ENCODE measurements at regions not wholly inside any gene's neighbourhood (a gene's known extent, or its start where the extent isn't known, plus 50 kb on each side); places are given as distances from the start of the nearest gene placed in this dataset.
"Not testable (repeated sequence)": the region's sequence is repeated elsewhere in the genome, so short reads cannot be mapped to it uniquely, and the experiment has no call there.

DNA sequence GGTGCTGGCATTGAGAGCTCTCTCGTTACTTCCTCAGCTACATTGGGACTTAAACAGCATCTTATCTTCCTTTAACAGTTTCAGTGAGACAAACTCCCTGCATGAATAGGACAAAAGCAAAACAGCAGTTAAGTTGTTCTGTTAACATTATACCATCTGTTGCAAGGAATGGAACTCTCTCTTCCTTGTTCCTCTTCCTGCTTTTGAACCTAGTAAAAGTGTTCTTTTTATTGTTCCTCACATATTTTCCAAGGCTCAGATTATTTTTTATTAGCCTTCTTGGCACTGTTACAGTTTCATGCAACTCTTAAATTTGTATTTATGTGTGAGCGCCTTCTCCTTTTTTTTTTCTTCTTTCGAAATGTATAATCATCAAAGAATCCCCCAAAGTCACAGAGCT, 202.6 kb upstream of the UFM1 start:
- DNase-seq, result no peak

DNA sequence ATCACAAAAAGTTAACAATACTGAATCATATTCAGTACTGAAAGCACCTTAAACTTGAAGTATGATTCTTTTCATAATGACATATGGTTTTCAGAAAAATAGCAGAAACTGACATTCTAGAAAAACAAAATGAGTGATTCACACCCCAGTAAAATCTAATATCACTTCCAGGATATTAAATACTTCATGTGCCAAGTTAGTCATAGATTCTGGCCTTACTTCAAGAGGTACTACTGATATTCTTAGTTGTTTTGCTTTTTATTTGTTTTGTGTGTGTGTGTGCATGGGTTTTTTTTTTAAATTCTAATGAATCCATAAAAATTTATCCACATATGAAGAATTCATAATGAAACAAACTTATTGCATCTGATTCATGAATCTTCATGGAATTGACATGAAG, 207.9 kb upstream of the UFM1 start:
- no peak for DNase-seq

DNA sequence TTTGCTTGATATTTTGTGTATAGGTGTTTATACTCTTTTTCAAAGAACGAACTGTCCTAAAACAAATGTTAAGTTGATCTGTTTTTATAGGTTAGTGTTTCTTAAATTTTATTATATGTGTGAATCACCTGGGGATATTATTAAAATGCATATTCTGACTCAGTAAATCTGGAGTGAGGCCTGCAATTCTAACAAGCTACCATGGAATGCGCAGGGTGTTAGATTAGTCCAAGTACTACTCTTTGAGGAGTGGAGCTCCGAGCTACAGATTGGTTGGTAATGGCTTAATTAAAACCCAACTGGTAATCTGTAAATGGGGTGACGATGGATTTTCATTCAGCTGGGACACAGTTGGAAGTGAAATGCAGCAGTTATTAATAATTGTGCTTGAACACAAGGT, 214.1 kb upstream of the UFM1 start:
- DNase-seq, result no peak

DNA sequence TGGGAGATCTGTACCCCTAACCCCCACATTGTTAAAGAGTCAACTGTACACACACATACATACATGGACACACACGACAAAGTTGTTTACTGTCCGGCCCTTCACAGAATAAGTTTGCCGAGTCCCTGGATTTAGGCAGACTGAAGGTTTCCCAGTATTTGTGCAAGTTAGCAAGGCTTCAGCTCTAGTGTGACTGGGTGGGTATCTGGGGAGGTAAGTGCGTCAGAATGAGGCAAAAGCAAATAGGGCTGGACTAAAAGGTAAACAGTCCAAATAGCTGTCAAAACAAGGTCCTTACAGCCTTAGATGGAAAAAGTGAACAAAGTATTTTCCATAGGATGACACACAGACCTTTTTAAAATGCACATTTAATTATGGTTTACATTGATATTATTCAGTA, 228.4 kb upstream of the UFM1 start:
- DNase-seq, result no peak

DNA sequence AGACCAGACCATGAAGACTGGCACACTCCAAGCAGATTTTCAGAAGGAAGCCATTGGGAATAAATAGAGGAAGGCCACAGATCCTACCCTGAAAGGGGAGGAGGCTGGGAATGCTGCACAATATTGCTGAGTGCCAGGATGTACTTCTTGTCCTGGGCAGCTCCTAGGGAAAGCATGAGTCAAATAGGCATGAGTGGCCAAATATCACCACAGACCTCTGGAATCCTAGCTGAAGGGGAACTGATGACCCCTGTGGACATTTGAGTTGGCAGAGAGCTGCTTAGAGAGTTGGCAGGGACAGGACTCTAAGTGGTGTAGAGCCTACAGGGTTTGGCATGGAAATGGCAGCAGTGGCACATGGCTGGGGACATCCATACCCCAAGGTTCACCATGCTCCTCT, 234.3 kb upstream of the TRPC4 start:
- no peak for DNase-seq

DNA sequence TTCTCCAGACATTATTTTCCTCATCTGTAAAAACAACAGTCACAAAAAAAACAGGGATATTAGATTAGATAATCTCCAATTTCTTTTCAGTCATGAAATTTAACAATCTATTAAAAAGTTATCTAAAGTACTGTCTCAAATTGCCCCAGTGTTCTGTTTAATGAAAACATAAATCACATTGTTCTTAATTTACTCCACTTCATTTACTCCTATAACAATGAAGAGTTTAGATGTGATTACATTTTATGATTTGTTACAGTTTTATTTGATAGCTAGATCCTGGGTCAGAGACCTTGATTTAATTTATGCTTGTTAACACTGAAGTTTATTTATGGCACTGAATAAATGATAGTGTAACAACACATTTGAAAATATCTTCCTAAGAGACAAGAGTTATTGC, 230.2 kb upstream of the TRPC4 start:
- DNase-seq, result no peak

DNA sequence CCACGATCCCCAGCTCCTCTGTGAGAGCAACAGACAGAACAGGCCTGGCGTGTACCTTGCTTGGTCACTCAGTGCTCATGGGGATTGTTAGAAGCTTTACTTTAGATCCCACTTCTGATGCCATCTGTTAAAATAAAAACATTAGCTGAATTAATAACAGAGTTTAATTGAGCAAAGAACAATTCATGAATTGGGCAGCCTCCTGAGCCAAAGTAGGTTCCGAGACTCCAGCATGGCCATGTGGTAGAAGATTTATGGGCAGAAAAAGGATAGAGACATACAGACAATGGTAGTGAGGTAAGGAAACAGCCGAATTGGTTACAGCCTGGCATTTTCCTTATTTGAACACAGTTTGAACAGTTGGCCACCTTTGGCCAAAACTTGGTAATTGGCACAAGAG, 223.9 kb upstream of the TRPC4 start:
- DNase-seq, result no peak

DNA sequence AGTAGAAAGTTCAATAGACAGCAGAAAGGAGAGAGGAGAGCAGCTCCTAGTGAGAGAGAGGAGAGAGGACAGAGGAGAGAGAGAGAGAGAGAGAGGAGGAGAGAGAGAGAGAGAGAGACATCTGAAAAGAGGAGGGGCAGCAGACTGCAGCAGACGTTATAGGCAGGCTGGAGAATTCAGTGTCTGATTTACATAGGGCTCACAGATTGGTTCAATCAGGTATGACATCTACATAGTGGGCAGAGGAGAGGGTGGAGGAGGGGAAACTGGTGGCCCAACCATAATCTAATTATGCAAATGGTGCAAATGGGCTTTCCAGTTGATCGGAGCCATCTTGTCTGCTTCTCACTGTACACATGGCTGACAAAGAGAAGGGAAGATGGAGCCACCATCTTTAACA, 221.3 kb upstream of the TRPC4 start:
- DNase-seq, result peak; percentile 19

DNA sequence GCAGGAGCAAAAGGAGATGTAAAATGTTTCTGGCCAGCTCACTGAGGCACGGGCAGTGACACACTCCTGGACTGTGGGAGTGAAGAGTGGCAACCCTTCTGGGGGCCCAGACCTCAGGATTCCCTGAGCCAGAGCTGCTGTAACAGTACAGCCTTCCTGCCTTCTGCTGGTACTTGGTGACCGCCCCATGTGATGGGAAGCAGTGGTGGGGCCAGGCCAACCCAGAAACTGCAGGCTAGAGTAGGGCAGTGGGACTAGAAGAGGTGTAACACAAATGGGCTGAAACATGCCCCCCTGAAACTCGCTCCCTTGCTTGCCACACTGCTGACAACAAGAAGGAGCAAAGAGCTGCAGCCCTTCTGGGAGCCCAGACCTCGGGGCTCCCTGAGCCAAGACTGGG, 217.1 kb upstream of the TRPC4 start:
- DNase-seq, result no peak

DNA sequence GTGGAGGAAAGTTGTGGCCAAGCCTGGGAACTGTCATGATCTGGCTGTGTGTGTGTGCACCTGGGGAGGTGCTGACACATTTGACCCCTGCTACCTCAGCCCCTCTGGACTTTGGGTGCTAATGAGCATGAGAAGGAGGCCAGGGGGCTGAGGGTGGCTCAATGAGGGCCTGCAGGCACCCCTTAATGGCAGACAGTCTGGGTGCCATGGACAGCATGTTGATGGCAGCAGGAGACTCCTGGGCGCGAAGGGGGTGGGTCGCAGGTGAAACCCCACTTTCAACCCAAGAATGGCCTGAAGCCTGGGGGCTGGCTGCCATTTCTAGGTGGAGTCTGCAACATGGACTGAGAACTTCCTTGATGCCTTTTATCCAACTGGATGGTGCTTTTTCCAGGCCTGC, 216.4 kb upstream of the TRPC4 start:
- DNase-seq, result no peak

DNA sequence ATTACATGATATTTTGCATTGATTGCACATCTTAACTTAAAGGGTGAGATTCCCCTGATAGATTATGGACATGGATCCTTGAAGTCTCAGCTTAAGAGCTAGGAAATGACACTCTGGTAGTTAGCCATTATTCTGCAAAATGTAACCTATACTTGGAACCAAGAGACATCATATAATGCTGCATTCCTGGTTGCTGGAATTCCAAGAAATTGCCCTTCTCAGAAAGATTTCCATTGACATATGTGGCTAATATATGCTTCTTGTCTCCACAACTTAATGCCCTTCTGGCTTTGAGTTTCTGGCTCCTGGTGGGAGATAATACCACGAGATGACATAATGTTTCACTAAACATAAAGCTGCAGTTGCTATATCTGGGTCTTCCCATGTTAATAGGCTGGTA, 204.4 kb upstream of the TRPC4 start:
- DNase-seq, result no peak

DNA sequence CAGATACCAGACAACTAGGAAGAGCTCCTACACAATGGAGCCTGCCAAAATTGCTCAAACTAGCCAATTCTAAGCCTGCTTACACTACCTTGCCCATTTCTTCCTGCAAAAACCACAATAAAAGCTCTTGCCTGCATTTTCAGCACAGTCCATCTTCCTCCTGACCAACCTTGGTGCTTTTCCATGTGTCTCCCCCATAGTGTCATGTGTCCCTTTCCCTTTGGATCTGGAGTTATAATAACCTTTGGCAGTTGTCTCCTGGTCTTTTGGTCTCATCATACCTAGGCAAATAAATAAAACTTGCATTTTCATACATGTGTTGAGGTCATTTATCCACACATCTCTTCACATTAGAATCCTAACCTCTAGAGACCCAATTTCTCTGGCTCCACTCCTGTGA, 203.1 kb upstream of the TRPC4 start:
- no peak for DNase-seq

DNA sequence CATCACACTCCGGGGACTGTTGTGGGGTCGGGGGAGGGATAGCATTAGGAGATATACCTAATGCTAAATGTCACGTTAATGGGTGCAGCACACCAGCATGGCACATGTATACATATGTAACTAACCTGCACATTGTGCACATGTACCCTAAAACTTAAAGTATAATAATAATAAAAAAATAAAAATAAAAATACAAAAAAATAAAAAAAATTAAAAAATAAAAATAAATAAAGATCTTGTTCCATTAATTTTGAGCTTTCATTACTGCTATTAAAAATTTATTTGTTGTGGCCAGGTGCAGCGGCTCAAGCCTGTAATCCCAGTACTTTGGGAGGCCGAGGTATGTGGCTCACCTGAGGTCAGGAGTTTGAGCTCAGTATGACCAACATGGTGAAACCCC, 201.8 kb upstream of the TRPC4 start:
- not testable (repeated sequence) for DNase-seq

DNA sequence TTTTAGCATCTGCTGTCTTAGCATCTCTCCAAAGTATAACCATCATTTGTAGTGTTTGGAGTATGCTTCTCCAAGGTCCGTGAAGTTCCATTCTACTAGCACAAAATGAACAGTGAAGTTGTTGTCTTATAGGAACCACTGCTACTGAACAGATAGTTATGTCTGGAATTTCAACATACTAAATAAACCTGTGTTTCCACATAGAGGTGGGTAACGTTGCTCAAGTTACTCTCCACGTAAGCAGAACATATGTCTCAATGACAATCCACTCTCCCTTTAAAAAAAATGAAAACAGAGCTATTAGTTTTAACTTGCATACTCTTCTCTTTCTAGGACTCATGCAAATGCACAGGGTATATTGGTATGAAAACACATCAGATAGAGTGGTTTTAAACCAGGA, 184.3 kb upstream of the TRPC4 start:
- no peak for DNase-seq

DNA sequence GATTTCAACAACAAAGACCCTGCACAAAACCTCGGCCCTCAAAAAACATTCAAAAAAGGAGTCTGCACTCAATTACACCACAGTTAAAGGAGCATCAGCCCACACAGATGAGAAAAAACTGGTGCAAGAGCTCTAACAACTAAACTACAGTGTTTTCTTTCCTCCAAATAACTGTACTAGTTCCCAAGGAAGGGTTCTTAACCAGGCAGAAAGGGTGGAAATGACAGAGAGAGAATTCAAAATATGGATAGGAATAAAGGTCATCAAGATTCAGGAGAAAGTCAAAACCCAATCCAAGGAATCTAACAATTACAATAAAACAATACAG, 176.4 kb upstream of the TRPC4 start:
- DNase-seq, result no peak

DNA sequence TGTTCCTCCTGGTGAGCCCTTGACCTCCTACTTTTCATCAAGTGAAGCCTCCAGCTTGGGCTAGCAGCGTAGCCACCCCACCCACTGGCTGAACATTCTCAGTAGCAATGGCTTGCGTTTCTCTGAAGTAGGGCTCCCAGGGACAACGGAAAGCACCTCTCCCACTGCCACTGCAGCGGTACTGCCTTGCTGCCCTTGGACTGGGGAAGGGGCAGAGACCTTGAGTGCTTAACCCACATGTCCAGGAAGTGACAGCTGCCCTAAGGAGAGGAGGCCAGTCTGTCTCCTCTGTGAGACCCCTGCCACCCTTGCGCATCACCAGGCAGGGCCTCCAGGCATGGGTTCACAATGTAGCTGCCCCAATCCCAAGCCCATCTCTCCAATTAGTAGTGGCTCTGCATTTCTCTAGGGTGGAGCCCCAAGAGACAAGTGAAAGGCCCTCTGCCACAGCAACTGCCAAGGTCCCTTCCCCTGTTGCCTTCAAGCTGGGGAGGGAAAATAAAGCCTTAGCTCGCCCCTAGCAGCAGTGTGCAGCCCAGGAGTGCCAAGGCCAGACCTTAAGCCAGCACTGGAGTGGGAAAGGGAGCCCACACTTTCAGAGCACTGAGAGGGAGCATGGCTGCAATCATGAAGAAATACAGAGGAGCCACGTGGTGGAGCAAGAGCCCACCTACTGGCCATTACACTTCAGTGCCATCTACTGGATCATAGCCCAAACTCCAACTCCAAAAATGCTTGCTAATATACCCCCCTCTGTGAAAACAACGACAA, 175.9 kb upstream of the TRPC4 start:
- no peak for DNase-seq

DNA sequence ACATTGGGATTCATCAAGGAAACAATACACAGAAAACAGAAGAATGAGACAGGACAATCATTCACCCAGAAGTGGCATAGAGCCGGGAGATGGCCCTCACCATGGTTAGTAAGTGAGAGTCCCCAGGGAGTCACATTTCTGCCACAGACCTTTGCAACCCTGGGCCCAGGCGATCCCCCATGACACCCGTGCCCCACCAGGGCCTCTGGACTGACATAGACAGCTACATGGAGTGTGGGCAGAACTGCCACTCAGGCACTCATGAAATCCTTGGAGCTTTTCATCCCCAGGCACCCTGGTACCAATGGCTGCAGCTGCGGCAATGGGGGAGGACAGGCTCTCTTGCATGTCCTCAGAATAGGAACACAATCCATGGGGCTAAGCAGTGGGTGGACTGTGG, 174.5 kb upstream of the TRPC4 start:
- DNase-seq, result no peak

DNA sequence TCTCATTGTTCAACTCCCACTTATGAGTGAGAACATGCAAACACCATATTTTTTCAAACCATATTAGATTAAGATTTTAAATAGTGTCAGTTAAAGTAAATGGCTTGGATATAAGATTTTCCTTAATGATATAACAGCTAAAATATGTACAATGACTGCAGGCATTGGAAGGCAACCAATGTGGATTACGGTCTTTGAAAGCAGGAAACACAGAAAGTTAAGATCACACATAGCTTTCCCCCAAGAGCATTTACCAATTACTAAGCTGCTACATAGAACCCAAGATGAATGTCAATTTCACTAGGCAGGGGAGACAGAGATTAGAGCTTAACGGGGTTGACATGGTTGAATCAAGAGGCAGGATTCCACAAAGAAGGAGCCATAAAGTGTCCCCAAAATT, 173.2 kb upstream of the TRPC4 start:
- DNase-seq, result no peak

DNA sequence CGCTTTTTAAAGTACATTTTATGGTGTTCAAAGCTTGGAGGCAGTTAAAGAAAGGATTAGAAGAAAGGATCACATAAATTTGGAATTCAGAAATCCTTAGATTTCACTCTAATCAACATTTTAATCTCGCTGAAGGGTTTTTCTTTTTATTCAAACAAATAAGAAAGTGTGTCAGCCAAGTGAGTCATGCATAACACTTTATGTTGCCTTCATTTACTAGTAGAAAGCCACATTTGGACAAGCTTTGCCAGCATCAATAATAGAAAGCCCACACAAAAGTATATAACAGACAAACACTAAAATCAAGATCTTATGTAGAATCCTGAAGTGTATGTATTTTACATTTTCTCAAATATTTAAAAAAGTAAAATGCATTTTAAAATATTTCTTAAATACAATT, 154.9 kb upstream of the TRPC4 start:
- no peak for DNase-seq

DNA sequence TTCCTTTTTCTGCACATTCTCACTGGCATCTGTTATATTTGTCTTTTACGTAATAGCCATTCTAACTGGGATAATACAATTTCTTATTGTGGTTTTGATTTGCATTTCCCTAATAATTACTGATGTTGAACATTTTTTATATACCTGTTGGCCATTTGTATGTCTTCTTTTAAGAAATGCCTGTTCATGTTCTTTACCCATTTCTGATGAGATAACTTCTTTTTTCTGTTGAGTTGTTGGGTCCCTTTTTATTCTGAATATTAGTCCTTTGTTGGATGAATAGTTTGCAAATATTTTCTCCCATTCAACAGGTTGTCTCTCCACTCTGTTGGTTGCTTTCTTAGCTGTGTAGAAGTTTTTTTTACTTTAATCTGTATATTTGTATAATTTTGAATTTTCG, 147.7 kb upstream of the TRPC4 start:
- no peak for DNase-seq

DNA sequence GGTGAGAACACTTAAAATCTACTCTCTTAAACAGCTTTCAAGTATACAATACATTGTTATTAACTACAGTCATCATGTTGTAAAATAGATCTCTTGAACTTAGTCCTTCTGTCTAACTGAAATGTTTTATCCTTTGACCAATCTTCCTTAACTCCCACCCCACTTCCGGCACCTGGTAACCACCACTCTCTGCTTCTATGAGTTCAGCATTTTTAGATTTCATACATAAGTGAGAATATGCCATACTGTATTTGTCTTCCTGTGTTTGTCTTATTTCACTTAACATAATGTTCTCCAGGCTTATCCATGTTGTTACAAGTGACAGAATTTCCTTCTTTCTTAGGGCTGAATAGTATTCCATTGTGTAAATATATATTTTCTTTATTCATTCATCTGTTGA, 144.1 kb upstream of the TRPC4 start:
- no peak for DNase-seq

DNA sequence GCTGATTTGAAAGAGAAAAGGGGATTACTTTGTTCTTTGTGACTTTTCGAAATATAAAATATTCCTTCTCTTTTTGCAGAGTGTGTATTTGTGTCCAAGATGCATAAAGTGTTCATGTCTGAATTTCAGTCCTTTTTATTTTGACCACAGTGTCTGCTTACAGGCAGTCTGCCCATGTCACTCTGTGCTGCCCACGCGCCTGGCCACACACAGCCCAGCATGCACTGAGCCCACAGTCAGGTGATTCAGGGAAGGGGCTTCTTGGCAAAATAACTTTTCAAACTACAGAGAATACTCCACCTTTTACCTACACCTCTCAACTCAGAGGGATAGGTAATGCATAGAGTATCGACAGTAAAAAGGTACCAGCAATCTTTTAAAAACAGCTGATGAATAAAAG, 142.5 kb upstream of the TRPC4 start:
- DNase-seq, result no peak

DNA sequence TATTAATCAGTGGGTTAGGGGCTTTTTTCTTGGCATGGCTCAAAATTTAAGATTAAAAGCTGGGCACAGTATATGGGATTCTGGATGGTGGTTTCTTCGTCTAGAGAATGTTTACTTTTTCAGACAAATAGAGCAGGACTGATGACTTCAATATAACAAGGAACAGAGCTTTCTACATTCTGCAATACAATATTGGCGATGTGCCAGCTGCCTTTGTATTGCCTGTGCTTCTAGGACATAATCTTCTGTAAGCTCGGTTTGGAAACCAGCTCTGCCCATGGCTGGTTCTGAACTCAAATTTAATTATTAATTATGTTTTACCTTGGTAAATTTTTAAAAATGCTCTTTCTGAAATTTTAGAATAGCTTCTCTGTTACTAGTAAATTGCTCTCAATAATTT, 139.1 kb upstream of the TRPC4 start:
- DNase-seq, result no peak

DNA sequence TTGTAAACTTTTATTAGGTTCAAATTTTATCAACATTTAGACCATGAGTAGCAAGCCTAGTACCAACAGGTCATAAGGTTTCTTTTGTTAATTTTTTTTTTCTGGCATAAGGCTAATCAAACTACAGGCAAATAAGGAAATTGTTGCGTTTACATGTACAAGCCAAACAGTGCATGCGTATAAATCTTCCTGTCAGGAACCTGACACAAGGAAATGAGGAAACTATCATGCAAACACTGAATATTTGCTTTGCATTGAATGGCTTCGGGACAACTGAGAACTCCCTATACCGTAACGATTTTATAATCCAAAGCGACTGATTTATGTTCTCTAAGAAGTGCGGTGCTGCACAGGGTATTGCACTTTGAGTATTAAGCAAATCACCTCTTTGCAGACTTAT, 133.0 kb upstream of the TRPC4 start:
- peak; percentile 52 for DNase-seq

DNA sequence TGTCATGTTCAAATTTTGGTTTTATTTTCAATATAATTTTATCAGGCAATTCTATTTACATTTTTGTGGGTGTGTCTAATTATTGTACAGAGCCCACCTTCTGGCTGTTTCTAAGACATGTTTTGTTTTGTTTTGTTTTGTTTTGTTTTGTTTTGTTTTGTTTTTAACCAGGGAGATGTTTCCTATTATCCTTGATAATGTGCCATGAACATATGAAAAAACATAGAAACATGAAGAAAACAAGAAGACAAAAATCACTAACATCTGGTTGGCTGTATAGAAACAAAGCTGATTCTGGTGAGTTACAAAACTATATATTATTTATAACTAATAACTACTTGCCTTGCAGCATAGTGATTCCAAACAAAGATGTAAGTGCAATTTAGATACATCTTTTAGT, 128.1 kb upstream of the TRPC4 start:
- DNase-seq, result no peak

DNA sequence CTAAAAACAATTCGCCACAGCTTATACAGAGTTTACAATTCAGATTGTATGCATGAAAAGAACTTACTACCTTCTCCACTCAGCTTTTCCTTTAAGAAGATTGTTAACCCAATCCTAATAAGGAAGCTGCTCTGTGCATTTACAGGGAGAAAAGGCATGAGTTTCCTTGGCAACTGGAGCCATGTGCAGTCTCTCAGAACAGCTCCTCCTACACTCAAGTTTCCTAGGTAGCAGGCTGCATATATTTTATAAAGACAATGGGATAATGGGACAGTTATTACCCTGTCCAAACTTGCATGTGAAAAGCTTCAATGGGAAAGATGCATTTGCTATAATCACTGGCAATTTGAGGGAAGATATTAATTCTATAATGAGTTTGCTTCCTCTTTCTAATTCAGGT, 125.5 kb upstream of the TRPC4 start:
- no peak for DNase-seq
